ENCODE measurements at regions not wholly inside any gene's neighbourhood (a gene's known extent, or its start where the extent isn't known, plus 50 kb on each side); places are given as distances from the start of the nearest gene placed in this dataset.

DNA sequence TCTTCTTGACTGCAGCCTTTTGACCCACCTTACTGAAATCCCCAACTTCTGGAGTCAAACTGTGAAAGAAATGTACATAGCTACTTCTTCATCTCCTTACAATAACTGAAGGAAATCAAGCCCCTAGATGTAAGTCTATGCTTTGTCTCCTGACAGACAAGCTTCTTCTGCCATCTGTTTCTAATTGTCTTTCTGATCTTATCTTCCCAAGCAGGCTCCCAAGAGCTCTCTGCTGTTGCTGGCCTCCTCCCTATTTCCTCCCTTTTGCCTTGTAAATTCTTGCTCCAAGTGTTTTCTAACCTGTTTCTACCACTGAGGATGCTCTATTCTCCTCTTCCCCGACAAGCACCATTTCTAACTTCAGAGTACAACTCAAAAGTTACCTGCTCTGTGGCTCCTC is 77.4 kb upstream of the OSR1 start:
- DNase-seq (ENCODE audit: low read depth), result no peak

GRCh38 chr2:19434413-19434812 is 76.0 kb upstream of the OSR1 start:
- no peak for DNase-seq (ENCODE audit: low read depth)

- no peak for DNase-seq (ENCODE audit: low read depth)
Observed at GRCh38 chr2:19426941-19427340, 68.5 kb upstream of the OSR1 start.

DNA sequence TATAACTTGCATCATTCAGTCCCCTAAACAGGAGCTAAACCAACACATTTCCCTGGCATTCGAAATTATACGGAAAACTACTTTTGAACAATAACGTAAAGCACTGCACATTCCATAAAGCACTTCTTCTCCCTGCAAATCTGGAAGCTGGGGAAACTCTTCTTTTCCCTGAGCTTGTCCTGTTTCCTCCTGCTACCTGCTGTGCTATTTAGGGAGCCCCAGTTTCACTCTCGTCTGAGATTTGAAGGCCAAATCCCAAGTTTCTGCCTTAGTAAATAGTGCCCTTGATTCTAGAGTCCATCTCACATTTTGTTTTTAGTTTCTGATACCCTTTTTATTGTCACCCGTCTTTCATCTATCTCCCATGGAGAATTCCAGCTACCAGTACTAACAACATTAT is 67.7 kb upstream of the OSR1 start:
- no peak for DNase-seq (ENCODE audit: low read depth)

DNA sequence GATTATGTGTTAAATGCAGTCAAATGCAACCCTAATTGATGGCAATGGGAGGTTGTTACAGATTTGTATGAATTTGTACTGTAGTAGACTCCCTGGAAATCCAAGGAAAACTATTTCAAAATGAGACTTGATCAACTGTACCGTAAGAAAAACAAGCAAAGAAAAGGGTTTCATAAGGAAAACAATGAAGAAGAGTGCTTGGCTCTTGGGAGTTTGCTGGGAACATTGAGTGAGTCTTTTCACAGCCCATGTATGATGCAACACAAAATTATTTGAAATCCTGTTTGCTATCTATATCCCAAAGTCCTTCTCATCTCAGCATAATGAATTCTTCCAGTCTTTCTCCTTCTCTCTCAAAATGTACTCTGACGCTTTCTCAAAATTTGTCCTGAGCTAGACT is 67.0 kb upstream of the OSR1 start:
- DNase-seq (ENCODE audit: low read depth), result no peak

- DNase-seq (ENCODE audit: low read depth), result no peak
Observed at GRCh38 chr2:19419211-19419880, 60.9 kb upstream of the OSR1 start.

DNA sequence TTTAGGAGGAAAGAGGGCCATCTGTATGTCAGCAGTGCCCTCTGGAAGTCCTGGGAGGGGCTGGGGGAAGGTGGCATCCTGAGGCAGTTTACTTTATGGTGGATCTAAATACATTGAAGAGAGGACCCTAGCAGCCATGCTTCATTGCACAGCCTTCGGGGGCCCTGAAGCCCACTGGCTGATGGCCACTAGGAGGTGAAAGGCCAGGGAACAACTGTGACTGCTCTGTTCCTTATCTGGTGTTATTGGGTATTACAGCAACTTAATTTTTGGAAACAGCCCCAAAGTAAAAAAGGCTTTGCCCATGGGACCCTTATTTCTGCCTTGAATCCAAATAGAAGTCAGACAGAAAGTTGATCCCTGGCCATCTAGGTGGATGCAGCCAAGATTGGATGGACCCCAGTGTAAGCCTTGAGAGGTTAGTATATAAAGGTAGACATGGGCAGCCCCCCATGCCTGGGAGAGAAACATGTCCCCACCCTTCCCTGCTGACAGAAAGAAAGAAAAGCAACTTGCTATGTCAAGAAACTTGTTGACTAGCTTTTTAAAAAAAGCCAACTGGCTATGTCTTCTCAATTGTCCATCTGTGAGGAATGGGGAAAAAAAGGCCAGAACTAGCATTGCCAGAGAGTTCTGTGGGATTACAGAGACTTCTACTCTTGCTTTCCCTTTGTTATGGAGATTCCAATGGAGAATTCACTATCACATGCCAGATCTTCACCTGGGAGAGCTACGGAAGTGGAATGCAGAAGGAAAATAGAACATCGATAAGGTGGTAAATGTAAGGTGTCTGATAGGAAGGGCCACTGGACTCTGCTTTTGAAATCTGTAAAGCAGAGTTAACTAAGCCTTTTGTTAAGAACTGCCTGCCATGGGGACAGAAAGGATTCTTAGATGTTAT is 58.6 kb upstream of the OSR1 start:
- no peak for DNase-seq (ENCODE audit: low read depth)

GRCh38 chr2:19416083-19416482 is 57.7 kb upstream of the OSR1 start:
- DNase-seq (ENCODE audit: low read depth), result no peak

DNA sequence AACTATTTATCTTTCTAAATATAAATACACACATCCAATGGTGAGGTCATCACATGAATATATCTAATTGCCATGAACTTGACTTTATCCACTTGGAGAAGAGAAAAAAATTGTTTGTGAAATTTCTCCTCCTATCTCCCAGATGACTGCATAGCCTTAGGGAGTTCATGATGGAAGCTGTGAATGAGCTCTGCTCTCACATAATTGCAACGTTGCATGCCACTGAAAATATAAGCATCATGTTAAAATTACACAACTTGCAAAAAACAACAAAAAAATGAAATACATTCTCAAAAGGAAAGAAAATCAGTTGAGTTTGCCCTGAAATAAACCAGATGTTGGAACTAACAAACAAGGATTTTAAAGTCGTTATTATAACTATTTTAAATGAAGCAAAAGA is 50.6 kb upstream of the OSR1 start:
- no peak for DNase-seq (ENCODE audit: low read depth)

GRCh38 chr2:19408592-19408991 is 50.2 kb upstream of the OSR1 start:
- no peak for DNase-seq (ENCODE audit: low read depth)
